DND-41 (cell line): ENCODE measurements at regions not wholly inside any gene's neighbourhood (a gene's known extent, or its start where the extent isn't known, plus 50 kb on each side); places are given as distances from the start of the nearest gene placed in this dataset.
"Not testable (repeated sequence)": the region's sequence is repeated elsewhere in the genome, so short reads cannot be mapped to it uniquely, and the experiment has no call there.

Source experiments
- ATAC-seq: fragments of 200-7000 bp; cut with Tn5 transposase; 3 replicates; pipeline ENCODE4 v1.9.1; 2021; ENCODE audit warnings: low read depth; ENCODE audit not compliant: insufficient read depth
- DNase-seq: peaks from one replicate; pipeline ENCODE4 v3.0.0-alpha.2; 2020
- H2AFZ ChIP-seq: 2 replicates; pipeline ENCODE4 v1.6.0; 2012; ENCODE audit warnings: low read depth, low read length
- H3K27ac ChIP-seq: 2 replicates; pipeline ENCODE4 v1.5.1; 2012; ENCODE audit warnings: low read length, inconsistent platforms
- H3K27me3 ChIP-seq: fragments of 200-600 bp; sonication (generic); 2 replicates; pipeline ENCODE4 v1.6.0; 2012; ENCODE audit warnings: low read length, mild to moderate bottlenecking, inconsistent platforms; ENCODE audit not compliant: insufficient read depth, poor library complexity
- H3K36me3 ChIP-seq: 2 replicates; pipeline ENCODE4 v1.5.1; 2012; ENCODE audit warnings: low read length, inconsistent platforms; ENCODE audit not compliant: insufficient read depth
- H3K4me1 ChIP-seq: 2 replicates; pipeline ENCODE4 v1.5.1; 2012; ENCODE audit warnings: mild to moderate bottlenecking, low read length; ENCODE audit not compliant: insufficient read depth
- H3K4me2 ChIP-seq: 2 replicates; pipeline ENCODE4 v1.6.0; 2012; ENCODE audit warnings: mild to moderate bottlenecking, moderate library complexity, low read length, inconsistent platforms; ENCODE audit not compliant: insufficient read depth
- H3K4me3 ChIP-seq, 2 experiments: fragments of 200-600 bp in 1 of 2; shearing (Covaris generic) in 1 of 2; 2 replicates each; pipeline ENCODE4 v1.5.1; 2012 to 2016; ENCODE audit warnings: inconsistent platforms in 2 of 2, low read length in 2 of 2, mild to moderate bottlenecking in 2 of 2, low read depth in 1 of 2, moderate library complexity in 1 of 2
- H3K79me2 ChIP-seq: 2 replicates; pipeline ENCODE4 v1.6.0; 2012; ENCODE audit warnings: low read length, inconsistent platforms; ENCODE audit not compliant: insufficient read depth
- H3K9ac ChIP-seq: 2 replicates; pipeline ENCODE4 v1.6.0; 2012; ENCODE audit warnings: low read depth, mild to moderate bottlenecking, inconsistent platforms, low read length, moderate library complexity
- H3K9me3 ChIP-seq: 2 replicates; pipeline ENCODE4 v1.5.1; 2012; ENCODE audit warnings: low read length, moderate library complexity, mild to moderate bottlenecking, inconsistent platforms; ENCODE audit not compliant: insufficient read depth, severe bottlenecking
- H4K20me1 ChIP-seq: 2 replicates; pipeline ENCODE4 v1.6.0; 2012; ENCODE audit warnings: low read length; ENCODE audit not compliant: insufficient read depth
- CTCF ChIP-seq: IDR thresholded peaks from 2 replicates; pipeline ENCODE4 v1.5.1; 2012; ENCODE audit warnings: borderline replicate concordance, low read length, moderate library complexity, mild to moderate bottlenecking; ENCODE audit not compliant: poor library complexity, severe bottlenecking; ENCODE audit errors: extremely low read depth
- EZH2 ChIP-seq: IDR thresholded peaks from 3 replicates; pipeline ENCODE4 v1.6.1; 2012; ENCODE audit warnings: borderline replicate concordance, low read depth, mild to moderate bottlenecking, moderate library complexity, low read length, inconsistent platforms; ENCODE audit not compliant: severe bottlenecking

- DNase-seq = no peak
- Histone ChIP-seq H3K27ac (no peak overlapping the region), H3K27me3 (no peaks in the 10 kb centered on the region), H3K4me1 (no peaks in the 10 kb centered on the region), H3K4me2 (no peak overlapping the region), H3K9me3 (no peaks in the 10 kb centered on the region), H4K20me1 (no peaks in the 10 kb centered on the region), H3K36me3 (no peaks in the 10 kb centered on the region), H3K4me3 (no peak overlapping the region), H3K79me2 (no peaks in the 10 kb centered on the region), H3K9ac (no peak overlapping the region), H2AFZ (no peak overlapping the region)
- TF ChIP-seq CTCF (no peak), EZH2 (no peak)
- ATAC-seq = no peak
Observed at GRCh38 chr2:67329951-67330350, 67.2 kb upstream of the ETAA1 start.

DNA sequence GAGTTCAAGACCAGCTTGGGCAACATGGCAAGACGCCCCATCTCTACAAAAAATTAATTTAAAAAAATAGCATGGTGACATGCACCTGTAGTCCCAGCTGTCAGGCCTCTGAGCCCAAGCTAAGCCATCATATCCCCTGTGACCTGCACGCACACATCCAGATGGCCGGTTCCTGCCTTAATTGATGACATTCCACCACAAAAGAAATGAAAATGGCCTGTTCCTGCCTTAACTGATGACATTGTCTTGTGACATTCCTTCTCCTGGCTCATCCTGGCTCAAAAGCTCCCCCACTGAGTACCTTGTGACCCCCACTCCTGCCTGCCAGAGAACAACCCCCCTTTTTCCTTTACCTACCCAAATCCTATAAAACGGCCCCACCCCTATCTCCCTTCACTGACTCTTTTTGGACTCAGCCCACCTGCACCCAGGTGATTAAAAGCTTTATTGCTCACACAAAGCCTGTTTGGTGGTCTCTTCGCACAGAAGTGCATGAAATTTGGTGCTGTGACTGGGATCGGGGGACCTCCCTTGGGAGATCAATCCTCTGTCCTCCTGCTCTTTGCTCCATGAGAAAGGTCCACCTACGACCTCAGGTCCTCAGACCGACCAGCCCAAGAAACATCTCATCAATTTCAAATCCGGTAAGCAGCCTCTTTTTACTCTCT lies 65.6 kb upstream of the ETAA1 start:
- not testable (repeated sequence) for H4K20me1 ChIP-seq, H3K27ac ChIP-seq, H3K4me1 ChIP-seq, H3K79me2 ChIP-seq, DNase-seq, H3K9me3 ChIP-seq, H3K4me3 ChIP-seq, H3K4me2 ChIP-seq, H2AFZ ChIP-seq, ATAC-seq, H3K9ac ChIP-seq, H3K36me3 ChIP-seq, H3K27me3 ChIP-seq

GRCh38 chr2:67337903-67338302 lies 59.2 kb upstream of the ETAA1 start:
- Histone ChIP-seq H3K9me3 (no peaks in the 10 kb centered on the region), H3K4me1 (no peaks in the 10 kb centered on the region), H3K79me2 (no peaks in the 10 kb centered on the region), H3K9ac (no peak overlapping the region), H2AFZ (no peak overlapping the region), H3K4me2 (no peak overlapping the region), H3K27ac (no peak overlapping the region), H3K4me3 (no peak overlapping the region), H4K20me1 (no peaks in the 10 kb centered on the region), H3K36me3 (no peaks in the 10 kb centered on the region), H3K27me3 (no peaks in the 10 kb centered on the region)
- TF ChIP-seq EZH2 (no peak), CTCF (no peak)
- ATAC-seq = no peak
- DNase-seq = no peak

GRCh38 chr2:67338601-67339233 lies 58.4 kb upstream of the ETAA1 start:
- TF ChIP-seq CTCF = no peak
- TF ChIP-seq EZH2 = no peak
- Histone ChIP-seq H3K27ac (no peak overlapping the region), H3K79me2 (no peaks in the 10 kb centered on the region), H3K4me3 (no peak overlapping the region), H3K4me1 (no peaks in the 10 kb centered on the region), H3K9ac (no peak overlapping the region), H4K20me1 (no peaks in the 10 kb centered on the region), H2AFZ (no peak overlapping the region), H3K9me3 (no peaks in the 10 kb centered on the region), H3K36me3 (no peaks in the 10 kb centered on the region), H3K4me2 (no peak overlapping the region), H3K27me3 (no peaks in the 10 kb centered on the region)
- ATAC-seq (no peak), DNase-seq (no peak)
